Neural cell (in vitro differentiated cells): ENCODE measurements at regions not wholly inside any gene's neighbourhood (a gene's known extent, or its start where the extent isn't known, plus 50 kb on each side); places are given as distances from the start of the nearest gene placed in this dataset.

Source experiments
- H2AFZ ChIP-seq: fragments of 200-600, 300-800 bp; sonication (generic), shearing (Covaris generic); 2 replicates; pipeline ENCODE4 v1.6.0; 2014; ENCODE audit warnings: low read depth, mild to moderate bottlenecking, antibody characterized with exemption, low read length, moderate library complexity
- H3F3A ChIP-seq: fragments of 200-600 bp; shearing (Covaris generic); 2 replicates; pipeline ENCODE4 v1.6.1; 2016; ENCODE audit warnings: mild to moderate bottlenecking, moderate library complexity, mixed read lengths, antibody characterized with exemption, low read length; ENCODE audit not compliant: insufficient read depth, poor library complexity, severe bottlenecking
- H3K27ac ChIP-seq: fragments of 200-600, 300-800 bp; sonication (generic), shearing (Covaris generic); 2 replicates; pipeline ENCODE4 v1.5.1; 2014; ENCODE audit warnings: mild to moderate bottlenecking, low read length, moderate library complexity
- H3K27me3 ChIP-seq: fragments of 300-800, 200-600 bp; sonication (generic), shearing (Covaris generic); 2 replicates; pipeline ENCODE4 v1.6.0; 2014; ENCODE audit warnings: mild to moderate bottlenecking, low read depth, low read length, moderate library complexity; ENCODE audit not compliant: insufficient read depth
- H3K36me3 ChIP-seq: fragments of 300-800, 200-600 bp; sonication (generic), shearing (Covaris generic); 2 replicates; pipeline ENCODE4 v1.5.1; 2014; ENCODE audit warnings: mild to moderate bottlenecking, antibody characterized with exemption, low read length, moderate library complexity; ENCODE audit not compliant: insufficient read depth
- H3K4me2 ChIP-seq: fragments of 300-800, 200-600 bp; sonication (generic), shearing (Covaris generic); 2 replicates; pipeline ENCODE4 v1.6.0; 2014; ENCODE audit warnings: mild to moderate bottlenecking, low read length
- H3K4me3 ChIP-seq: fragments of 300-800, 200-600 bp; sonication (generic), shearing (Covaris generic); 2 replicates; pipeline ENCODE4 v1.5.1; 2014; ENCODE audit warnings: mild to moderate bottlenecking, low read length, moderate library complexity
- H3K79me2 ChIP-seq: fragments of 200-600 bp; shearing (Covaris generic); replicated peaks from 2 replicates; pipeline ENCODE4 v1.6.0; 2014; ENCODE audit warnings: mild to moderate bottlenecking, low read length, moderate library complexity; ENCODE audit not compliant: insufficient read depth
- H3K9ac ChIP-seq: fragments of 300-800, 200-600 bp; sonication (generic), shearing (Covaris generic); 2 replicates; pipeline ENCODE4 v1.6.1; 2016; ENCODE audit warnings: mild to moderate bottlenecking, low read length, mixed read lengths
- H3K9me2 ChIP-seq: fragments of 200-600 bp; shearing (Covaris generic); 2 replicates; pipeline ENCODE4 v1.6.1; 2016; ENCODE audit warnings: mild to moderate bottlenecking, low read length, mixed read lengths; ENCODE audit not compliant: insufficient read depth
- H3K9me3 ChIP-seq: fragments of 200-600, 300-800 bp; sonication (generic), shearing (Covaris generic); 2 replicates; pipeline ENCODE4 v1.6.1; 2016; ENCODE audit warnings: mild to moderate bottlenecking, mixed run types, low read length, moderate library complexity, mixed read lengths
- H4K20me1 ChIP-seq: fragments of 200-600 bp; shearing (Covaris generic); 2 replicates; pipeline ENCODE4 v1.6.1; 2016; ENCODE audit warnings: mild to moderate bottlenecking, mixed run types; ENCODE audit not compliant: insufficient read depth
- EP300 ChIP-seq: fragments of 450-650 bp; conservative IDR thresholded peaks from 2 replicates; pipeline ENCODE4 v1.6.1; 2014; ENCODE audit warnings: antibody characterized with exemption, mild to moderate bottlenecking, moderate library complexity; ENCODE audit not compliant: poor library complexity, severe bottlenecking
- EZH2 ChIP-seq: fragments of 200-600, 300-800 bp; shearing (Covaris generic), sonication (generic); IDR thresholded peaks from 2 replicates; pipeline ENCODE4 v1.6.1; 2014; ENCODE audit warnings: antibody characterized with exemption, low read length, borderline replicate concordance, mild to moderate bottlenecking; ENCODE audit not compliant: insufficient read depth, poor library complexity, severe bottlenecking
- MXI1 ChIP-seq: fragments of 450-650 bp; conservative IDR thresholded peaks from 2 replicates; pipeline ENCODE4 v1.6.1; 2014; ENCODE audit warnings: antibody characterized with exemption, mild to moderate bottlenecking; ENCODE audit not compliant: poor library complexity, severe bottlenecking
- POLR2AphosphoS5 ChIP-seq: IDR thresholded peaks from 2 replicates; pipeline ENCODE4 v1.6.1; 2012
- RAD21 ChIP-seq: fragments of 450-650 bp; conservative IDR thresholded peaks from 2 replicates; pipeline ENCODE4 v1.6.1; 2014; ENCODE audit warnings: antibody characterized with exemption, mild to moderate bottlenecking, moderate library complexity
- SMC3 ChIP-seq: fragments of 450-650 bp; conservative IDR thresholded peaks from 2 replicates; pipeline ENCODE4 v1.6.1; 2014; ENCODE audit warnings: antibody characterized with exemption, mild to moderate bottlenecking, moderate library complexity; ENCODE audit not compliant: poor library complexity
- TAF1 ChIP-seq: IDR thresholded peaks from 2 replicates; pipeline ENCODE4 v1.6.1; 2012; ENCODE audit warnings: low read depth
- TF ChIP-seq, protein P1 (sequence below): IDR thresholded peaks from 2 replicates; pipeline ENCODE4 v1.6.1; 2012; ENCODE audit warnings: borderline replicate concordance
- TF ChIP-seq, protein P2 (sequence below): fragments of 450-650 bp; IDR thresholded peaks from 2 replicates; pipeline ENCODE4 v1.5.1; 2014; ENCODE audit warnings: antibody characterized with exemption, mild to moderate bottlenecking, moderate library complexity; ENCODE audit not compliant: poor library complexity, severe bottlenecking

DNA sequence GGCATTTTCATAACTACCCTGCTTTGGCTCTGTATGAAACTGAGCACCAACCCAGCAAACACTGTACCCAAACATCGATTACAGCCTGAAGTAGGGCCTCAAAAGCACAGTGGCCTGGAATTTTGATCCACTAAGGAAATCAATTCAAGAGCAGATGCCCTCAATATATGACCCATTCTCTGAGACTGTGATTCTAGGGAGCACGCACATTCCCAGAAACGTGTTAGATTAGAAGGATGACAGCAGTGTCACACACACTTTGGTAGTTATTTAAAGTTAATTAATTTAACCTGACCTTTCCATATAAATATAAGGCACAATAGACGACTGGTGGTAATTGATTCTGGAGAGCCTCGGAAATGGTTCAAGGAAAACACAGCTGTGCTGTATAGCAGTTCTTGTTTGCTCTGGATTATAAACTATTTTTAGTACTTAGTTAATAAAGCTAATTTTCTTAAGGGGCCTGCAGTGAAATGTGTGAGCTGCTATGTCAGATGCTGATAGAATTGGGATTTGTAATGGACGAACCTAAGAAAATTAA is 126.3 kb upstream of the ZNF385D start:
- H3K27ac ChIP-seq, result no peak overlapping the region
- TF ChIP-seq RAD21 (no peak), TAF1 (no peak), POLR2AphosphoS5 (no peak), EZH2 (no peak), MXI1 (no peak), EP300 (no peak), SMC3 (no peak)
- TF ChIP-seq, protein P1, sequence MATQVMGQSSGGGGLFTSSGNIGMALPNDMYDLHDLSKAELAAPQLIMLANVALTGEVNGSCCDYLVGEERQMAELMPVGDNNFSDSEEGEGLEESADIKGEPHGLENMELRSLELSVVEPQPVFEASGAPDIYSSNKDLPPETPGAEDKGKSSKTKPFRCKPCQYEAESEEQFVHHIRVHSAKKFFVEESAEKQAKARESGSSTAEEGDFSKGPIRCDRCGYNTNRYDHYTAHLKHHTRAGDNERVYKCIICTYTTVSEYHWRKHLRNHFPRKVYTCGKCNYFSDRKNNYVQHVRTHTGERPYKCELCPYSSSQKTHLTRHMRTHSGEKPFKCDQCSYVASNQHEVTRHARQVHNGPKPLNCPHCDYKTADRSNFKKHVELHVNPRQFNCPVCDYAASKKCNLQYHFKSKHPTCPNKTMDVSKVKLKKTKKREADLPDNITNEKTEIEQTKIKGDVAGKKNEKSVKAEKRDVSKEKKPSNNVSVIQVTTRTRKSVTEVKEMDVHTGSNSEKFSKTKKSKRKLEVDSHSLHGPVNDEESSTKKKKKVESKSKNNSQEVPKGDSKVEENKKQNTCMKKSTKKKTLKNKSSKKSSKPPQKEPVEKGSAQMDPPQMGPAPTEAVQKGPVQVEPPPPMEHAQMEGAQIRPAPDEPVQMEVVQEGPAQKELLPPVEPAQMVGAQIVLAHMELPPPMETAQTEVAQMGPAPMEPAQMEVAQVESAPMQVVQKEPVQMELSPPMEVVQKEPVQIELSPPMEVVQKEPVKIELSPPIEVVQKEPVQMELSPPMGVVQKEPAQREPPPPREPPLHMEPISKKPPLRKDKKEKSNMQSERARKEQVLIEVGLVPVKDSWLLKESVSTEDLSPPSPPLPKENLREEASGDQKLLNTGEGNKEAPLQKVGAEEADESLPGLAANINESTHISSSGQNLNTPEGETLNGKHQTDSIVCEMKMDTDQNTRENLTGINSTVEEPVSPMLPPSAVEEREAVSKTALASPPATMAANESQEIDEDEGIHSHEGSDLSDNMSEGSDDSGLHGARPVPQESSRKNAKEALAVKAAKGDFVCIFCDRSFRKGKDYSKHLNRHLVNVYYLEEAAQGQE, result no peak
- TF ChIP-seq, protein P2, sequence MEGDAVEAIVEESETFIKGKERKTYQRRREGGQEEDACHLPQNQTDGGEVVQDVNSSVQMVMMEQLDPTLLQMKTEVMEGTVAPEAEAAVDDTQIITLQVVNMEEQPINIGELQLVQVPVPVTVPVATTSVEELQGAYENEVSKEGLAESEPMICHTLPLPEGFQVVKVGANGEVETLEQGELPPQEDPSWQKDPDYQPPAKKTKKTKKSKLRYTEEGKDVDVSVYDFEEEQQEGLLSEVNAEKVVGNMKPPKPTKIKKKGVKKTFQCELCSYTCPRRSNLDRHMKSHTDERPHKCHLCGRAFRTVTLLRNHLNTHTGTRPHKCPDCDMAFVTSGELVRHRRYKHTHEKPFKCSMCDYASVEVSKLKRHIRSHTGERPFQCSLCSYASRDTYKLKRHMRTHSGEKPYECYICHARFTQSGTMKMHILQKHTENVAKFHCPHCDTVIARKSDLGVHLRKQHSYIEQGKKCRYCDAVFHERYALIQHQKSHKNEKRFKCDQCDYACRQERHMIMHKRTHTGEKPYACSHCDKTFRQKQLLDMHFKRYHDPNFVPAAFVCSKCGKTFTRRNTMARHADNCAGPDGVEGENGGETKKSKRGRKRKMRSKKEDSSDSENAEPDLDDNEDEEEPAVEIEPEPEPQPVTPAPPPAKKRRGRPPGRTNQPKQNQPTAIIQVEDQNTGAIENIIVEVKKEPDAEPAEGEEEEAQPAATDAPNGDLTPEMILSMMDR, result no peak

DNA sequence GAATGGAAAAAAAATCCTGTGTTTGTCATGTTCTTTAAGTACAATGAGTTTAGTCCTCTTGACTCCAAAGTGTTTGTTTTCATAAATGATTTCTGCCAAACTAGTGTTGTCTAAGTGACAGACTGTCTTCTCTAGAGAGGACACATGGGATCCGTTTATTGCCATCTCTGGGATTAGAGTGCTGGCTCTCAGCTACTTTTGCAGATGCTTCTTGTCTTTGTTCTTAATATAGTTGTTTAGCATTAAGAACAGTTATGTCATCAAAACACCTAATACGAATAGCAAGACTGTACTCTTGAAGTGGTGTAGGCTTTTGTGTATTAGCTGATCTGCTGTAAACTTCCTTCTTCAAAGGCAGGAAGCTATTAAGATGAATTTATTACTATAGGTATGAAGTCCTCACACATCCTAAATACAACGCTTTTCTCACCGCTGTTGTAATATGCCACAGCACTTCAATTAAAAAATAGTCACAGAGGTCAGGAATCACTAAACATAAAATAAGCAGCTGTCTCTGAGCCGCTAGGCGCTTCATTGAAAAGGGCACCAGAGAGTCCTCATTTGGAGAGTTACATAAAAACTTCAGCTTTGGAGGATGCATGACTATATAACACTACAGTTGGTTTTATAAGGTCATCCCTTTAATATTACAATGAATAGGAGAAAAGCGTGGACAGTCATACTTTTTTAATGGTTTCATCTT is 128.3 kb upstream of the ZNF385D start:
- Histone ChIP-seq H2AFZ (no peak overlapping the region), H3K79me2 (no peaks in the 10 kb centered on the region), H3K4me3 (no peak overlapping the region), H3K9ac (no peak overlapping the region), H3F3A (no peaks in the 10 kb centered on the region), H3K9me2 (no peaks in the 10 kb centered on the region), H3K36me3 (no peaks in the 10 kb centered on the region), H3K9me3 (no peaks in the 10 kb centered on the region), H3K27me3 (no peaks in the 10 kb centered on the region), H3K4me2 (no peak overlapping the region), H3K27ac (no peak overlapping the region), H4K20me1 (no peaks in the 10 kb centered on the region)
- TF ChIP-seq EP300, result peak; percentile 55
- TF ChIP-seq, protein P2, result no peak

More for the DNA sequence above, 126.3 kb upstream of the ZNF385D start:
- Histone ChIP-seq H3K4me2 (no peak overlapping the region), H2AFZ (no peak overlapping the region), H3F3A (no peaks in the 10 kb centered on the region), H3K36me3 (no peaks in the 10 kb centered on the region), H3K9me2 (no peaks in the 10 kb centered on the region), H3K79me2 (no peaks in the 10 kb centered on the region), H3K4me3 (no peak overlapping the region), H3K27me3 (no peaks in the 10 kb centered on the region), H3K9me3 (no peaks in the 10 kb centered on the region), H3K9ac (no peak overlapping the region), H4K20me1 (no peaks in the 10 kb centered on the region)
